Prostate gland (tissue), 2 donors: ENCODE measurements at regions not wholly inside any gene's neighbourhood (a gene's known extent, or its start where the extent isn't known, plus 50 kb on each side); places are given as distances from the start of the nearest gene placed in this dataset.

Experiments
- DNase-seq: peaks from one replicate; pipeline ENCODE4 v3.0.0-alpha.2; 2019; ENCODE audit warnings: low spot score
- H3K27ac ChIP-seq, 2 donors: fragments of 200-600 bp; sonication (generic); 2 replicates each; pipeline ENCODE4 v1.5.1; 2017 to 2019
- H3K27me3 ChIP-seq: fragments of 200-600 bp; sonication (generic); replicated peaks from 2 replicates; pipeline ENCODE4 v1.5.1; 2019; ENCODE audit not compliant: insufficient read depth
- H3K36me3 ChIP-seq, 2 donors: fragments of 200-600 bp; sonication (generic); 1 replicate in 1 of 2; 2 replicates in 1 of 2; pipeline versions ENCODE4 v1.5.1 to v1.8.1; 2017 to 2019
- H3K4me1 ChIP-seq: fragments of 200-600 bp; sonication (generic); replicated peaks from 2 replicates; pipeline ENCODE4 v1.5.1; 2019
- H3K4me3 ChIP-seq, 2 donors: fragments of 200-600 bp; sonication (generic); 2 replicates each; pipeline ENCODE4 v1.5.1; 2017 to 2019
- H3K9me3 ChIP-seq: fragments of 200-600 bp; sonication (generic); 2 replicates; pipeline ENCODE4 v1.5.1; 2017
- CTCF ChIP-seq, 4 experiments: fragments of 200-600 bp in 2 of 4; fragments of 450-650 bp in 2 of 4; sonication (generic) in 2 of 4; IDR thresholded peaks; 1 replicate in 3 of 4; 2 replicates in 1 of 4; pipeline ENCODE4 v1.5.1; 2016 to 2019; ENCODE audit warnings: antibody characterized with exemption in 4 of 4, mild to moderate bottlenecking in 2 of 4, moderate library complexity in 2 of 4
- POLR2A ChIP-seq: fragments of 450-650 bp; IDR thresholded peaks from one replicate; pipeline ENCODE4 v1.6.1; 2016; ENCODE audit warnings: antibody characterized with exemption, mild to moderate bottlenecking
- POLR2AphosphoS5 ChIP-seq: sonication (generic); formaldehyde crosslinking; IDR thresholded peaks from one replicate; pipeline ENCODE4 v1.6.1; 2017; ENCODE audit warnings: antibody characterized with exemption
- WGBS: methylation state at CpG from one replicate; pipeline ENCODE4 v1.1.5; 2018; 5-methylcytosine and 5-hydroxymethylcytosine counted together
- intact Hi-C: fragments of 100-400 bp; cut with DNase I; formaldehyde crosslinking; loops from one replicate; pipeline ENCODE4 v1.14.2; 2022

GRCh38 chr9:89548071-89548638, 50.2 kb upstream of the SEMA4D start:
- Histone ChIP-seq H3K4me1 (no peaks in the 10 kb centered on the region), H3K36me3 (no peaks in the 10 kb centered on the region), H3K27me3 (no peaks in the 10 kb centered on the region), H3K4me3 (no peak overlapping the region), H3K27ac (no peak overlapping the region), H3K9me3 (no peaks in the 10 kb centered on the region)
- intact Hi-C loops, result loop anchor here (2.0 kb wide), 1 partner anchor 229 kb away; the partner anchor contains the start of gene SECISBP2
- no peak for DNase-seq
- 52% methylated on average over 9 of the region's 9 CpGs for WGBS
- TF ChIP-seq POLR2AphosphoS5 (no peak), POLR2A (no peak), CTCF (IDR thresholded peaks at IDR 0.05) (no peak)
